Panc1 (cell line): ENCODE measurements at regions not wholly inside any gene's neighbourhood (a gene's known extent, or its start where the extent isn't known, plus 50 kb on each side); places are given as distances from the start of the nearest gene placed in this dataset.
"Not testable (repeated sequence)": the region's sequence is repeated elsewhere in the genome, so short reads cannot be mapped to it uniquely, and the experiment has no call there.

Experiments used
- ATAC-seq: fragments of 200-7000 bp; cut with Tn5 transposase; 2 replicates; pipeline ENCODE4 v1.9.1; 2020; ENCODE audit warnings: mild to moderate bottlenecking, moderate library complexity
- BruUV-seq: library from RNA; stranded (reverse); fragments of 400-500 nt; replicated peaks from 2 replicates; lab custom pipeline; 2021; lab: Mats Ljungman, UMichigan
- CTCF ChIA-PET: fragments of 300-600 bp; sonication (Branson Sonifier 250); formaldehyde crosslinking; loops from one replicate; lab custom pipeline; 2022; ENCODE audit warnings: antibody characterized with exemption; lab: Charles Lee
- POLR2A ChIA-PET: fragments of 300-600 bp; sonication (Branson Sonifier 250); formaldehyde crosslinking; loops from one replicate; lab custom pipeline; 2022; ENCODE audit warnings: antibody characterized with exemption; lab: Charles Lee
- DNase-seq: peaks from one replicate; pipeline ENCODE4 v3.0.0-alpha.2; 2010; ENCODE audit warnings: low read depth, low spot score
- H3K27ac ChIP-seq: 2 replicates; pipeline ENCODE4 v1.5.1; 2011; ENCODE audit warnings: mild to moderate bottlenecking, low read length, inconsistent platforms
- H3K27me3 ChIP-seq: fragments of 200-500 bp; sonication (Bioruptor generic); 2 replicates; pipeline ENCODE4 v1.6.0; 2014; ENCODE audit warnings: low read length, inconsistent platforms; ENCODE audit not compliant: control insufficient read depth, insufficient read depth
- H3K36me3 ChIP-seq: fragments of 200-500 bp; sonication (Bioruptor generic); 2 replicates; pipeline ENCODE4 v1.5.1; 2014; ENCODE audit warnings: inconsistent platforms, mild to moderate bottlenecking, low read length, moderate library complexity; ENCODE audit not compliant: control insufficient read depth, insufficient read depth
- H3K4me1 ChIP-seq: 2 replicates; pipeline ENCODE4 v1.5.1; 2011; ENCODE audit warnings: inconsistent platforms, mild to moderate bottlenecking, low read length, moderate library complexity; ENCODE audit not compliant: control insufficient read depth, insufficient read depth
- H3K4me3 ChIP-seq, 2 experiments: 2 replicates each; pipeline ENCODE4 v1.5.1; 2011 to 2012; ENCODE audit warnings: low read depth in 2 of 2, low read length in 2 of 2, mild to moderate bottlenecking in 2 of 2, inconsistent platforms in 1 of 2, moderate library complexity in 1 of 2
- H3K9me3 ChIP-seq: fragments of 200-500 bp; sonication (Bioruptor generic); 2 replicates; pipeline ENCODE4 v1.5.1; 2014; ENCODE audit warnings: low read depth, mild to moderate bottlenecking, inconsistent platforms, low read length, moderate library complexity; ENCODE audit not compliant: control insufficient read depth, insufficient read depth
- CTCF ChIP-seq: fragments of 450-650 bp; IDR thresholded peaks from 2 replicates; pipeline ENCODE4 v1.5.1; 2017; ENCODE audit warnings: mild to moderate bottlenecking
- POLR2AphosphoS5 ChIP-seq: IDR thresholded peaks from 2 replicates; pipeline ENCODE4 v1.6.1; 2012; ENCODE audit warnings: mild to moderate bottlenecking, low read depth, low read length, moderate library complexity
- REST ChIP-seq, 2 experiments: IDR thresholded peaks; 2 replicates each; pipeline ENCODE4 v1.6.1; 2011 to 2012; ENCODE audit warnings: low read depth in 2 of 2, control low read depth in 1 of 2, low read length in 1 of 2, mild to moderate bottlenecking in 1 of 2, moderate library complexity in 1 of 2; ENCODE audit not compliant: insufficient read depth in 1 of 2
- SIN3A ChIP-seq: IDR thresholded peaks from 2 replicates; pipeline ENCODE4 v1.6.1; 2012; ENCODE audit warnings: low read depth, mild to moderate bottlenecking, low read length, moderate library complexity, borderline replicate concordance; ENCODE audit not compliant: insufficient read depth
- TCF7L2 ChIP-seq: IDR thresholded peaks from 2 replicates; pipeline ENCODE4 v1.6.1; 2011; ENCODE audit warnings: mild to moderate bottlenecking, low read depth, low read length, inconsistent platforms
- in situ Hi-C: cut with HindIII; loops from 2 replicates; pipeline ENCODE4 v1.10.0; 2016; ENCODE audit warnings: low sequenced_read_pairs, low pct_unique_long_range_greater_than_20kb
- intact Hi-C: fragments of 100-400 bp; cut with micrococcal nuclease; formaldehyde crosslinking; loops from one replicate; pipeline ENCODE4 v1.10.0; 2022; ENCODE audit not compliant: unreplicated experiment

- Histone ChIP-seq H3K4me1 (no peaks in the 10 kb centered on the region), H3K27me3 (no peaks in the 10 kb centered on the region), H3K9me3 (no peaks in the 10 kb centered on the region), H3K4me3 (no peak overlapping the region), H3K27ac (no peak overlapping the region), H3K36me3 (no peaks in the 10 kb centered on the region)
- TF ChIP-seq POLR2AphosphoS5, result no peak
- CTCF ChIA-PET, result no interaction called here
- intact Hi-C loops (no loop called here), in situ Hi-C loops (no loop called here)
- BruUV-seq, result no TSS peak
- DNase-seq, result no peak
- POLR2A ChIA-PET, result no interaction called here
- ATAC-seq, result no peak
Observed at GRCh38 chr14:55851961-55852360, 266.2 kb upstream of the PELI2 start.

GRCh38 chr14:55855751-55856150, 262.5 kb upstream of the PELI2 start:
- intact Hi-C loops, result no loop called here
- DNase-seq, result no peak
- H3K4me3 ChIP-seq, result no peak overlapping the region
- POLR2A ChIA-PET, result no interaction called here
- H3K9me3 ChIP-seq, result no peaks in the 10 kb centered on the region
- no peak overlapping the region for H3K27ac ChIP-seq
- CTCF ChIA-PET, result no interaction called here
- H3K4me1 ChIP-seq, result no peaks in the 10 kb centered on the region
- no peak for ATAC-seq
- TF ChIP-seq SIN3A (no peak), TCF7L2 (no peak), POLR2AphosphoS5 (no peak), REST (IDR thresholded peaks at IDR 0.05; ENCODE audit: insufficient read depth in 1 of 2, low read depth in 2 of 2, low read length in 1 of 2) (no peak)
- in situ Hi-C loops, result no loop called here
- no peaks in the 10 kb centered on the region for H3K27me3 ChIP-seq
- no peaks in the 10 kb centered on the region for H3K36me3 ChIP-seq
- no TSS peak for BruUV-seq

- Histone ChIP-seq H3K4me1 (no peaks in the 10 kb centered on the region), H3K9me3 (no peaks in the 10 kb centered on the region), H3K36me3 (no peaks in the 10 kb centered on the region), H3K4me3 (no peak overlapping the region), H3K27ac (no peak overlapping the region), H3K27me3 (no peaks in the 10 kb centered on the region)
- ATAC-seq (no peak), DNase-seq (no peak)
- ChIA-PET CTCF (no interaction called here), POLR2A (no interaction called here)
- in situ Hi-C loops, result no loop called here
- no TSS peak for BruUV-seq
- TF ChIP-seq TCF7L2, result no peak
- TF ChIP-seq REST (IDR thresholded peaks at IDR 0.05; ENCODE audit: insufficient read depth in 1 of 2, low read depth in 2 of 2, low read length in 1 of 2), result no peak
- TF ChIP-seq CTCF, result no peak
- TF ChIP-seq SIN3A, result no peak
- TF ChIP-seq POLR2AphosphoS5, result no peak
- intact Hi-C loops, result no loop called here
Observed at GRCh38 chr14:55858604-55859003, 259.6 kb upstream of the PELI2 start.

- H3K4me1 ChIP-seq, H3K27ac ChIP-seq, H3K36me3 ChIP-seq, BruUV-seq, H3K27me3 ChIP-seq, H3K9me3 ChIP-seq, in situ Hi-C loops, H3K4me3 ChIP-seq, intact Hi-C loops, CTCF ChIA-PET, ATAC-seq, DNase-seq: not testable (repeated sequence)
- POLR2A ChIA-PET, result interaction anchor here (0.7 kb wide), 1 partner anchor 226 kb away, joined by 11 read pairs; no protein-coding TSS in a partner anchor
Observed at GRCh38 chr14:55861561-55861960, 256.6 kb upstream of the PELI2 start.
